GM18873 (cell line): ENCODE measurements at regions not wholly inside any gene's neighbourhood (a gene's known extent, or its start where the extent isn't known, plus 50 kb on each side); places are given as distances from the start of the nearest gene placed in this dataset.
"Not testable (repeated sequence)": the region's sequence is repeated elsewhere in the genome, so short reads cannot be mapped to it uniquely, and the experiment has no call there.

ENCODE experiments used
- ATAC-seq: cut with Tn5 transposase; IDR thresholded peaks from one replicate; pipeline ENCODE4 v1.9.1; 2021; ENCODE audit warnings: mild to moderate bottlenecking, moderate library complexity, moderate number of reproducible peaks; ENCODE audit not compliant: unreplicated experiment, low FRiP score

- ATAC-seq, result not testable (repeated sequence)
These were observed 357.3 kb downstream of the ZNF37A start for GRCh38 chr10:38451306-38451967.
